HG02678 (cell line): ENCODE measurements at regions not wholly inside any gene's neighbourhood (a gene's known extent, or its start where the extent isn't known, plus 50 kb on each side); places are given as distances from the start of the nearest gene placed in this dataset.
A peak's percentile ranks its signal among the peaks of the same experiment; 100 is the strongest.
"Not testable (repeated sequence)": the region's sequence is repeated elsewhere in the genome, so short reads cannot be mapped to it uniquely, and the experiment has no call there.

ENCODE experiments used
- ATAC-seq: cut with Tn5 transposase; IDR thresholded peaks from one replicate; pipeline ENCODE4 v1.9.1; 2021; ENCODE audit warnings: mild to moderate bottlenecking, moderate library complexity; ENCODE audit not compliant: unreplicated experiment

DNA sequence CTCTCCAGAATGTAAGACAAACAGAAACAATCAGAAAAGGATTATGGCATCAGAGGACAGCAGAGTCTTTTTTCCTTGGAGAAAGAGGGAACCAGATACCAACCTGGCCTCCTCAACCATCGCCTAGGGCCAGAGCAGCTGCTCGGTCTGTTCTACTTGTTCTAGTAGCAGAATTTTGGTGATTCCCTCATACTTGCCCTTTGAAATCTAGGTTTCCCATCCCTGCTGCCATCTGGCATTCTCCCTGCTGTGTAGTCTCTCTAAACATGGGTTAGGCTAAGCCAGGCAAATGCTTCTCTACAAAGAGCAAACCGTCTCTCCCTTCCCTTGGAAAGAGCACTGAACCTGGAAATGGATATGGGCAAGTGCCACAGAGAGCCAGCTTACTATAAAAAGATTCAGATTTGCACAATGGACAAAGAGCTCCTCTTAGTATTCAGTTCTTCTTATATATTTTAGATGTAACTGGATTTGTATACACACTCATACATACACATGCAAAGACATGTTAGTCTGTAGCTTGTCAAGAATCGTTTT is 208.6 kb upstream of the ST6GAL2 start:
- ATAC-seq, result no peak

DNA sequence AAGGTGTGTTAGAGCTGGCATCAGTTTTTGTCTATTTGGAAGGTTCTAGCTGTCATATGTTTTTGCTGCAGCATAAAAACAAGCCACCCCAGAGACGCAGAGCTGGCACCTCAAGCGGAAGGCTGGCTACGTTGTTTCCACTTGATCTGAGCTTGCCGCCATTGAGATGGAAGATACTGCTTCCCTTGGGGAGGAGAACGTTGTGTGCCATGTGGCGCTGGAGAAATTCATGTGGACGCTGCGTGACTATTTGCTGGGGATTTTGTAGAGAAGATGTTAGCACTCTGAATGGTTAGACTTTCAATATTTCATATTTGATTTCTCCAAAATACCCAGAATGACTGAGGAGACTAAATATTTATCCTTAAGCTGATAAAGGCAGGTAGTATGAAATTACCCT is 216.2 kb upstream of the ST6GAL2 start:
- ATAC-seq, result no peak

DNA sequence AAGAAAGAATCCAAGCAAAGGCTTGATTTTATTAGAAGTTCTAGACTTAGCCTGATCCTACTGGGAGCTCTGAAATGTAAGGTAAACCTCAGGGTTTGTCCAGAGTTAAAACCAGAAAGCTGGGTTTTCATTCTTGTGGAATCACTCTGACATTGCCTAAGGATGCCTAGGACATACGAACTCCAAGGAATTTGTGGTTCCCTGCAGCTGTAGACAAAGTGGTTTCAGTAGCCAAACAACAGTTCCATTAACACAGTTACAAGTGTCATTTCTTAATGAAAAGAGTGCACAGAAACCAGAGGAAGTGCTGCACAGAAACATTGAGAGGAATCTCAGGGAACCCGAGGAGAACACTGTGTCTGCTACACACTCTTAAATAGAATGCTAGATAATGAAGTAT is 221.4 kb upstream of the ST6GAL2 start:
- ATAC-seq, result no peak

DNA sequence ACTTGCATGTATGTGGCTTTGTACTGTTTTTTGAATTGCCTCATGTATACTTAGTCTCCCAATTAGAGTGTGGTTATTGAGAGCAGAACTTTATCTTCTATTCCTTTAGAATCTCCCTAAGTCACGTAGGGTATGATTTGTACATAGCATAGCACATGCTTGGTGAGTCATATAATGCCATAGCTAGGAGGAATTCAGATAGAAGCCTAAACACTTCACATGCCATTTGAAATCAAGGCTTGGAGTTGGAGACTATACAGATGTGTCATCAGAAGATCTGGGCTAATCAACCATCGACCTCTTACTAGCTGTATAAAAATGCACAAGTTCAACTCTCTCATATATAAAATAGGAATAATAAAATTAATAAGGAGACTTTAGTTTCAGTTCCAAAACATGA is 222.6 kb upstream of the ST6GAL2 start:
- ATAC-seq, result no peak

DNA sequence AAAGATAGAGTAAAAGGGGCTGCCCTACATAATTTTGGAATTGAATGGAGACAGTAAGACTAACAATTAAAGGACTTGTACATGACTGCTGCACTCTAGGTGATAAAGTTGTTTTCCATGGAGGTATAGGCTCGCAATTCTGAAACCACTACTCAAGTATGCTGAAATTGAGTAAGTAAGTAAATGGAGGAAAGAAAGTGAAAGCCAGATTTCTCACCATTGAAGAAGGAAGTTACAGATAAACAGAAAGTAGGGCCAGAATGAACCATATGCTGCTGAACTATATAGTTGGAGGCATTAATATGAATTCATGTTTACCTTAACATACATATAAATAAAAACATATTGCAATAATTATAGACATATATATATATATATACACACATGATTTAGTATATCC is 225.7 kb upstream of the ST6GAL2 start:
- no peak for ATAC-seq

DNA sequence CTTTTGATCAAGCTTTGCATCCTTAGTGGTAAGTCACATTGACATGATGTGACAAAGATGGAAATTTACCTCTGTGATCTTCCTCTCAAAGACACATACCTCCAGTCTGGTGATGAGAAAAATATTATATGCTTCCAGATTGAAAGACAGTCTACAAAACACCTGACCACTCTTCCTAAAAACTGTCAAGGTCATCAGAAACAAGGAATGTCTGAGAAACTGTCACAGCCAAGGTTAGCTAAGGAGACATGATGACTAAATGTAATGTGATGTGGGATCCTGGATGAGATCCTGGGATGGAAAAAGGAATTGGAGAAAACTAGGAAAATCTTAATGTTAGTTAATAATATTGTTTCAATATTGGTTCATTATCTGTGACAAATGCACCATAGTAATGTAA is 226.6 kb upstream of the ST6GAL2 start:
- no peak for ATAC-seq

DNA sequence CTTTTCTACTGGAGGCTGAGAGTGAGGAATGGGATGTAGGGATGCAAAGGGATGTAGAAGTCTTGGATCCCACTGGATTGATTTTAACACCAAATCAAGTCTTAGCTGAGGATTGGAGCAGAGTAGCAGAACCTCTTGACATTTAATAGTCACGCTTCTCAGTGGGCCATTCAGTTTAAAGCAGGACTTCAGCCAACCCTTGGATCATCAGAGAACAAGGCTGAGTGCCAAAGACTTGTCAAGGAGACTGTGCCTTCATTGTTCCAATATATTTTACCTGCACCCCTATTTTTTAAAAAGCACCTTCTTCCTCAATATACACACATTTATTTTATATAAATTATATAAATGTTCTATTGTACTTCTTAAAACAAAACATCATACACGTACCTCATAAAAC is 242.4 kb upstream of the ST6GAL2 start:
- ATAC-seq, result no peak

DNA sequence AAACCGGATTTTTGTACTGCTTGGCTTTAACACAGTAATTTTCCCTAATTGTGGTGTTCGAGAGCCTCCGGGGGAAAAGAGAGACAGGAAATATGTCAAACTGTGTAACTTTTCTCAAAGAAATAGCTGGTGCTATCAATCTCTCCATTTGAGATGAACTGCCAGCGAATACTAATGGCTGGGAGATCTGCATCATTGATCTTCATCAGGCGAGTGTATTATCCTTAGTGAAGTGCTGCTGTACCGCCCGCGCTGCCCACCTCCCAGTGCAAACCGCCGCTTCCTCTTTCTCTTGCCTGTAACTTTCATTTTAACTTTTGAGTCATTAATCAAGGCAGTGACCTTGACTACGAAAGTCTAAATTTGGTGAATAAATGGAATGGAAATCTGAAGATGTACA is 246.1 kb upstream of the ST6GAL2 start:
- ATAC-seq, result peak; percentile 88

DNA sequence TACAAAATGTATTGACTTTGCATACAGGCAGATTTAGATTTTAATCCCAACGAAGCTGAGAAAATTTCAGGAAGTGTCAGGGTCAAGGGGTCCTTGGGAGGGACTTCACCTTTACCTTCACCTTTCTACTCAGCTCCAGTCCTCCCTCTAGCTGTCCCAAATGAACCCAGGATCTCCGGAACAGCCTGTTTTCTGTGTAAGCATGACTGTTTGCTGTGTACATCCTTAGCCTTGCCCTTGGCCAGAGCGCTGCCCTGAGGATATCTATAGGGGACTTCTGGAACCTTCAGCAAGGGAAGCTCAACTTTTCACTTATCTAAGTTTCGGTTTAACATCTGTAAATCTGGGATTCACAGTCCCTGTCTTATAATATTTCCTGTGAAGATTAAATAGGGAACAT is 246.8 kb upstream of the ST6GAL2 start:
- ATAC-seq, result no peak

DNA sequence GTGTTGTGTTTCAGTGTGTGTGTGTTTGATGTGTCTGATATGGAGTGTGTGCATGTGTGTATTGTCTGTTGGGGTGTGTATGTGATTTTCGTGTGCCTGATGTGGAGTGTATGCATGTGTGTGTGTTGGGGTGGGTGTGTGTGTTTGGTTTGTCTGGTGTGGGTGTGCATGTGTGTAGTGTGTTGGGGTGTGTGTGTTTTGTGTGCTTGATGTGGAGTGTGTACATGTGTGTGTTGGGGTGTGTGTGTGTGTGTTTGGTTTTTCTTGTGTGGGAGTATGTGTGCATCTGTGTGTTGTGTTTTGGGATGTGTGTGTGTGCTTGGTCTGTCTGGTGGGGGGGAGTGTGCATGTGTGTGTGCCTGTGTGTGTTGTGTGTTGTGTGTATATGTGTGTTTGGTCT is 247.4 kb upstream of the ST6GAL2 start:
- ATAC-seq, result no peak

DNA sequence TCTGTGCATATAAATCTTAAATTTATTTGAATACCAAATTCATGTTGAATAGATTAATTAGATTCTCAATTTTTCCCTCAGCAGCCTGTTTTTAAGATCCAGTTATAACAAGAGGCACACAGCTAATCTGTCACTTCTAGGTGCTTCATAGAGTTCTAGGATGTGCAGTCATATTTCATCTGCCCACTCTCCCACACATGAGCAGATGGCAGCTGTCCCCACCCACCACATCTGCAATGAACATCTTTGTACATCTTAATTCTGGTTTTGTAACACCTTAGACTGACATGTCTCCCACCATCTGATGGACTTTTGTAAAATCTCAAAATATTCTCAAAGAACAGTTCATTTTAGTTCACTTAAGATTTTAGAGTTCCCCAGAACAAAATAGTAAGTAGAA is 250.8 kb upstream of the ST6GAL2 start:
- no peak for ATAC-seq

DNA sequence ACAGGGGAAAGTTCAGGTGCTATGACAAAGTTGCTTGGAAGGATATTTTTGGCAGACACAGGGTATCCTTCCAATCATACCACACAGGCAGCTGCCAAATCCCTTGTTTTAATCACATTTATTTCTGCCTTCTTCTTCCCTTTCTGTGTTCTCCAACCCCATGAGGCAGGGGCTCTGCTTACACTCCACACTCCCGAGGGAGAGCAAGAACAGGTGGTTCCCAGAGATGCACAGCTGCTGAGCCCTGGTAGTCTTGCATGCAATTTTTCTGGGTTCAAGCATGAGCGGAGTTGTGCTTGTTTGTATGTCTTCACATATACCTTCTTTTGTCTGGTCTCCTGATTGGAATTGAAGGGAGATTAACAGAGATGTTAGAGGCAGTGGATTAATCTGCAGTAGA is 251.7 kb upstream of the ST6GAL2 start:
- no peak for ATAC-seq

DNA sequence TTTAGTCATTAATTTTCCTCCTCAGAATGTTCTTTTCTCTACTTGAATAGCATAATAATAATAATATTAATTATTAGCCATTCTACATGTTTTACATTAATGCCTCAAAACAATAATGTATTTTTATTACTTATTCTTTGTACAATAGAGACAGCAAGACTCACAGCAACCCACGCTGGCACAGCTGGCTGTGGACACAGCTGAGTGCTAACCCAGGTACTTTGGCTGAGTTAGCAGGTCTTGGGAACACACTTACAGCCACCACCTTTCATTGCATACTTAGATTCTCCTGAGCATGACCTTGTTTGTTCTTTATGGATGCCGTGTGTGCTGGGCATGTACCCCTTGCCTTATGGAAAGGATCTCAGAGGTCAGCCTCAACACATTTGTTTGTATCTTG is 260.2 kb upstream of the ST6GAL2 start:
- ATAC-seq, result no peak

DNA sequence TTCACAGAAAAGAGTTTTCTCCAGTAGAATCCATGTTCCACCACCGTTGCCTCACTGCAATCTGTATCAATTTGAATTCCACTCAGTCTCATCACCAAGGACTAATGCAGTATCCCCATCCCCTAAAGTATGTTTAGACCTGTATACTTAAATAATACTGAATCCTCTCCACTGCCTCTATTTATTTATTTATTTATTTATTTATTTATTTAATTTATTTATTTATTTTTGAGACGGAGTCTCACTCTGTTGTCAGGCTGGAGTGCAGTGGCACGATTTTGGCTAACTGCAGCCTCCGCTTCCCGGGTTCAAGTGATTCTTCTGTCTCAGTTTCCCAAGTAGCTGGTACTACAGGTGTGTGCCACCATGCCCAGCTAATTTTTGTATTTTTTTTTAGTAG is 260.7 kb upstream of the ST6GAL2 start:
- not testable (repeated sequence) for ATAC-seq

DNA sequence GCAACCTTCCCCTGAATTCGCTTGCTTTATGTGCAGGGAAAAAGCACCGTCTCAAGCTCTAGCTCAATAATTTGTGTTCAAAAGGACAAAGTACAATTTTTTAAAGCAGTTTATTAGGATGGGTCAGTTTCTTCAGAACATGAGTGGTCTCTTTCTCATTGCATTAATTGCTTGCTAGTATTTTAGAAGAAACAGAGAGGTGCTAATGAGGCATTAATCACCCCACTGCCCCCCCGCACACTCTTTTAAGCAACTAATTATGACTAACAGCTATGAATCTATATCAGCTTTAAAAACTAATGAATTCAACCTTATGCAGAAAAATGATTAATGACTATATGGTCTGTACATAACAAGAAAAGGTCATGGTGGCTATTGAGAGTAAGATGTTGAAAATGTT is 262.1 kb upstream of the ST6GAL2 start:
- no peak for ATAC-seq

DNA sequence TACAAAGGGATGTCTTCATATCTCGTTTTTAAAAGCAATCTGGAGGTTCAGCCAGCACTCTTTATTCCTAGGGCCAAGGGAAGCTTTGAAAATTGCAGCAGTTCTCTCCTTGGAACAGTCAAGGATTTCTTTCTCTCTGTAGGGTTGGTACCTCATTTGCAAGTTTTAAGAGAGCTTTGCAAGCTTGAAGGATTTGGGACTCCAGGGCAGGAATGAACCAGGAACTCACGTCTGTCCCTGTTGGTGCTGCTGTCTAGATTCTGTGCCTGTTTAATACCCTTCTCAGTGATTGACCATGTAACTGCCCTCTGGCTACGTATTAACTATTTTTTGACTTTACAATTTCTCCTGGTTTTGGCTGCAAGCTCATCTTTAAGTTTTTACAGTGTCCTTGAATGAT is 262.5 kb upstream of the ST6GAL2 start:
- no peak for ATAC-seq

DNA sequence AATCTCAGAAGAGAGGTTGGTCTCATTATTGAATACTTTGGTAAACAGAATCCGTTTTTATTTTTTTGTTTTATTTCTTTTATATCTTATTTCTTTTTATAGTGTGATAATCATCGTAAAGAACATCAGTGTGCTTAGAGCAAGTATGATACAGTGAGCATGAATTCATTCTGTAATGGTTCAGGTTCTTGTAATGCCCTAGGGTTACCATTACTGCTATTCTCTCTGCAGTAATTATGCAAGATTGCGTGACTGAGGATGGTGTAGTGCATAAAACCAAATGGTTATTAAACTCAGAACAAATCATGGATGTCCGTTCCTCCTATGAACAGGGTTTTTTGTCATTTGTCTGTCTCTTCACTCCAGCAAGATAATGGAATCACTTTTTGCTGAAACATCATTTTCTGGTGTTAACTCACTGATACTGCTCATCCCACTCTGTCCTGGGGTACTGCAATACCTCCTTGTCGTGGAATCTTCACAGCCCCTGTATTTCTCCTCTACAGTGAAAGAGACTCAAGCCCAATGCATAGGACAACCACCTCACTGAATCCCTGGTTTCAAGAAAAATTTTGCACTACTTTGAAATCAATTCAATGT is 274.8 kb upstream of the ST6GAL2 start:
- ATAC-seq, result no peak

DNA sequence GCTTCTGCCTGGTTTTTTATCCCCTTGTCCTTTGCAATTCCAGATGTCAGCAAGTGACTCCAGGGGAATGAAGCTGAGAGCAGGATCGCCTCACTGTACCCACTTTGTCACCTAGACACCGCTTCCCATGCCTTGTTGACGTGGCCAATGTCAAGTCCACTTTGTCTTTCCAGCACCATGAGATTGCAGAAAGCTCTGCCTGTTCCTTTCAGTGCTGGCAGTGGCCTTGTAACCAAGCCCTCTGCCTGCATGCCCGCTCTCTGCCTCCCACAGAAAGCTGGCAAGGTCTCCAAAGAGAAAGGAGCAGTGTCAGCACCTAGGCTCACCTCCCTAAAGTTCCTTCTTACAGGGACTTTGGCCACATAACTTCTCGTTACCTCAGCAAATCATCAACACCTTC is 282.2 kb upstream of the ST6GAL2 start:
- no peak for ATAC-seq

DNA sequence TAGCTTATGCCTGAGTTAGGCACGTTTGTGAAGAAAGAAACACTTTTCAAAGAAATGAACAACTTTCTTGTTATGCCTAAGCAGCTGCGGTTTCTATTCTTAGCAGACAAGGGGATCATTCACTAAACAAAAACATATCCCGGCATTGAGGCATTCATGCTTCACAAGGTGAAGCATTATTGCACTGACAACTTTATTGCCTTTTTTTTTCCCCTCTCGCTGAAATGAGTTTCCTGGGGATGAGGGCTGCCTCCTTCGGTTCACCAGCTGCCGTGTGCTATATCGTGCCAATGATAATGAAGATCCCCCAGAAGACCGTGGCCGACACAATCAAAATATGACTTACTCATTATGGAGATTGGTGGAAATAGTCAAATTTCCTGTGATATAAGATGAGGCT is 288.2 kb upstream of the ST6GAL2 start:
- ATAC-seq, result no peak

DNA sequence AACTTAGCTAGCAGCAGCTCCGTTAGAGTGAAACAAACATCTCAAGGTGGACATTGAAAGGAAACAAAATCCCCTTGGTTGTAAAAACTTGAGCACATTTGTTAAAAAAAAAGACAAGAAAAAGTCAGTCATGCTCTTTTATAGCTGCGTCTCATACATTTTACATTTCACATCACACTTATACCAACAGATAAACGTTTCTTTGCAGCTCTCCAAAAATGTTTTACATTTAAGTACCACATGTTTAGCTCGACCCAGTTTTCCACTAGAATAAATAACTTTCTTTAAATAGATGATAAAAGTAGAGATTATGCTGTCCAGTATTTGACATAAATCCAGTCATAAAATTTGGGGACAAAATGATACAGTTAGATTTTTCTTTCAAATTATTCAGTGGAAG is 297.0 kb upstream of the ST6GAL2 start:
- ATAC-seq, result no peak

DNA sequence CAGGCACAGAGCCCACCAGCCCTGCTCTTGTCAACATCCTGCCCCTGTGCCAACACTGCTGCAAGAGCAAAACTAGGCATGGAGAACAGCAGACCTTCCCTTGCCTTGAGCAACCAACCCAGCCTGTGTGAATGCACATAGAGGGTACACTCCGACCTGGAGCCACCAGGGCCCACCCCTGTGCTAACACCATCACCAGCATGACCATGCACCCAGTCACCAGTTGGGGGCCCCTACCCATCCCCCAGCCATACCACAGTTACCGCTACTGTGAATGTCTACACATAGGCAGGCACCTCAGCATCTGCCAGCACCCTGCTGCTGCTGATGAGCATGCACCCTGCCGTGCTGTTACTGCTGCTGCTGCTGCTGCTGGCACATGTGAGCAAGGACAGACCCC is 301.9 kb upstream of the ST6GAL2 start:
- no peak for ATAC-seq

DNA sequence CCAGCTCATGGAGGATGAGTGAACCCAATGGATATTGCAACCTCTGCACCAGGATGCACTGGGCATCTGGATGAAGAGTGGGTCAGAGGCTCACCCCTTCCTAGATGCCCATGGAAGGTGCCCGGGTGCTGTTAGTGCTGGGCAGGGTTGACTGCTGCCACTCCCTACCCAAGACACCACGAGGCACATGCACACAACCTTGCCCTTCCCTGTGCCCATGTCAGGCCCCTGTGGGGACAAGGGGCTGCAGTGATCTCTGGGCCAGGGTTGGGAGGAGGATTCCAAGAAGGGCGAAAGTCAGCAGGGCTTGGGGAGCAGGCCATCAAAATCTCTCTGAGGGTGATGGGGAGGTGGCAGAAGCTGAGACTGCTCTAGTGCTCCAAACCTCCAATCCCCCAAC is 309.7 kb upstream of the ST6GAL2 start:
- ATAC-seq, result no peak

DNA sequence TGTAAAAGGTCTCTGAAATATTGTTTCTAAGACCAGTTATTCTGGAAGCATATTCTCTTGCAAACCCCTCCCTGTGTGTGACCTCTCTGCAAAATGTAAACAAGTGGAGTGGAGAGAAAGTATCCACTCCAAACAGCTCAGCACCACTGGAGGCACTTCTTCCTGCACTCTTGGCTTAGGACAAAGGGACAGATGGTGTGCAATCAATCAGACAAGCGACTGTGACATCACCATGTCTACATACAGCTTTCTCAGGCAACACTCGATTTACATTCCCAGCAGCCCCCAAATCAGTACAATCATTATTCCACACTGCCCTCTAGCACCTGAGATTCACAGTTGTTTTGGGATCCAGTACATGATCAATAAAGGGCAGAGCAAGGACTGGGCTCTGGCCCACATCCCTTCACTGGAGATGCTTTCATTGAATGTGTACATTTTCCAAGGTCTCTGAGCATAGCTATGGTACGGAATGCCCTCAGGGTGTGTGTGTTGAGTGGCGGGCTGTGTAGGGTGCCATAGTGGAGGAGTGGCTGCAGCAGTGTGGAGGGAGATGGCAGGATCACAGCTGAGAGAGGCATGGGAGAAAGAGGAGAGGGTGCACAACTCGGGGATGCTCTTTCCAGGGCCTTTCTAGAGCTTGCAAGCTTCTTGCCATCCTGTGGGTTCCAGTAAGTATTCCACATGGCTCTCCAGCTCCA is 311.8 kb upstream of the ST6GAL2 start:
- ATAC-seq, result no peak
